ENCODE measurements at regions not wholly inside any gene's neighbourhood (a gene's known extent, or its start where the extent isn't known, plus 50 kb on each side); places are given as distances from the start of the nearest gene placed in this dataset.

- no peaks in the 10 kb centered on the region for H3K27me3 Mint-ChIP-seq (ENCODE audit: low read depth)
- peaks cover 52% of the 10 kb centered on the region for H3K4me1 Mint-ChIP-seq (ENCODE audit: low read depth)
- peak overlapping the region; percentile 18 for H3K27ac Mint-ChIP-seq (ENCODE audit: unreplicated experiment)
- no peaks in the 10 kb centered on the region for H3K36me3 Mint-ChIP-seq (ENCODE audit: low read depth)
- H3K4me3 Mint-ChIP-seq (ENCODE audit: unreplicated experiment) = no peak overlapping the region
- H3K9me3 Mint-ChIP-seq (ENCODE audit: low read depth) = no peaks in the 10 kb centered on the region
- TF ChIP-seq CTCF (IDR thresholded peaks at IDR 0.05) = no peak
- DNase-seq (ENCODE audit: low spot score) = no peak
Measured at GRCh38 chr3:27567251-27567650, 83.1 kb upstream of the SLC4A7 start.

- no peaks in the 10 kb centered on the region for H3K9me3 Mint-ChIP-seq (ENCODE audit: low read depth)
- H3K27ac Mint-ChIP-seq (ENCODE audit: unreplicated experiment) = peak overlapping the region; percentile 72
- H3K4me1 Mint-ChIP-seq (ENCODE audit: low read depth) = peaks cover 36% of the 10 kb centered on the region
- no peak for TF ChIP-seq CTCF (IDR thresholded peaks at IDR 0.05)
- H3K4me3 Mint-ChIP-seq (ENCODE audit: unreplicated experiment) = no peak overlapping the region
- no peak for DNase-seq (ENCODE audit: low spot score)
- no peaks in the 10 kb centered on the region for H3K27me3 Mint-ChIP-seq (ENCODE audit: low read depth)
- no peaks in the 10 kb centered on the region for H3K36me3 Mint-ChIP-seq (ENCODE audit: low read depth)
Measured at GRCh38 chr3:27565201-27565852, 81.1 kb upstream of the SLC4A7 start.

- no peak overlapping the region for H3K27ac Mint-ChIP-seq (ENCODE audit: unreplicated experiment)
- no peaks in the 10 kb centered on the region for H3K27me3 Mint-ChIP-seq (ENCODE audit: low read depth)
- TF ChIP-seq CTCF (IDR thresholded peaks at IDR 0.05) = no peak
- peaks cover 40% of the 10 kb centered on the region for H3K4me1 Mint-ChIP-seq (ENCODE audit: low read depth)
- no peaks in the 10 kb centered on the region for H3K9me3 Mint-ChIP-seq (ENCODE audit: low read depth)
- no peak for DNase-seq (ENCODE audit: low spot score)
- no peak overlapping the region for H3K4me3 Mint-ChIP-seq (ENCODE audit: unreplicated experiment)
- H3K36me3 Mint-ChIP-seq (ENCODE audit: low read depth) = no peaks in the 10 kb centered on the region
Measured at GRCh38 chr3:27561576-27561975, 77.4 kb upstream of the SLC4A7 start.

GRCh38 chr3:27560484-27561056 lies 76.4 kb upstream of the SLC4A7 start:
- no peaks in the 10 kb centered on the region for H3K36me3 Mint-ChIP-seq (ENCODE audit: low read depth)
- H3K27me3 Mint-ChIP-seq (ENCODE audit: low read depth) = no peaks in the 10 kb centered on the region
- peaks cover 45% of the 10 kb centered on the region for H3K4me1 Mint-ChIP-seq (ENCODE audit: low read depth)

GRCh38 chr3:27559835-27560234 lies 75.7 kb upstream of the SLC4A7 start:
- Mint-ChIP-seq H3K4me1 (ENCODE audit: low read depth) (peaks cover 39% of the 10 kb centered on the region), H3K4me3 (ENCODE audit: unreplicated experiment) (no peak overlapping the region), H3K27ac (ENCODE audit: unreplicated experiment) (peak overlapping the region; percentile 84), H3K27me3 (ENCODE audit: low read depth) (no peaks in the 10 kb centered on the region), H3K9me3 (ENCODE audit: low read depth) (peaks cover 3% of the 10 kb centered on the region), H3K36me3 (ENCODE audit: low read depth) (no peaks in the 10 kb centered on the region)
- no peak for TF ChIP-seq CTCF (IDR thresholded peaks at IDR 0.05)
- no peak for DNase-seq (ENCODE audit: low spot score)

More at GRCh38 chr3:27560484-27561056, 76.4 kb upstream of the SLC4A7 start:
- no peak overlapping the region for H3K27ac Mint-ChIP-seq (ENCODE audit: unreplicated experiment)
- H3K9me3 Mint-ChIP-seq (ENCODE audit: low read depth) = peaks cover 3% of the 10 kb centered on the region
- no peak for TF ChIP-seq CTCF (IDR thresholded peaks at IDR 0.05)
- no peak overlapping the region for H3K4me3 Mint-ChIP-seq (ENCODE audit: unreplicated experiment)
- no peak for DNase-seq (ENCODE audit: low spot score)
